Upper lobe of left lung (tissue), 6 donors: ENCODE measurements at regions not wholly inside any gene's neighbourhood (a gene's known extent, or its start where the extent isn't known, plus 50 kb on each side); places are given as distances from the start of the nearest gene placed in this dataset.

Source experiments
- ATAC-seq, 2 donors: fragments of 200-7000 bp; cut with Tn5 transposase; one replicate each; pipeline ENCODE4 v1.9.1; 2022; ENCODE audit warnings: mild to moderate bottlenecking in 2 of 2, moderate library complexity in 2 of 2; ENCODE audit not compliant: low FRiP score in 2 of 2
- DNase-seq, 2 donors: peaks; one replicate each; pipeline ENCODE4 v3.0.0-alpha.2; 2019 to 2020
- H3K27ac ChIP-seq, 4 donors: fragments of 200-600 bp; sonication (generic); one replicate each; pipeline ENCODE4 v1.5.1; 2016 to 2019
- H3K27me3 ChIP-seq, 4 donors: fragments of 200-600 bp; sonication (generic); one replicate each; pipeline ENCODE4 v1.5.1; 2017 to 2019
- H3K36me3 ChIP-seq, 4 donors: fragments of 200-600 bp; sonication (generic); one replicate each; pipeline ENCODE4 v1.5.1; 2016 to 2019
- H3K4me1 ChIP-seq, 4 donors: fragments of 200-600 bp; sonication (generic); one replicate each; pipeline ENCODE4 v1.5.1; 2018 to 2019
- H3K4me3 ChIP-seq, 4 donors: fragments of 200-600 bp; sonication (generic); one replicate each; pipeline ENCODE4 v1.5.1; 2017 to 2019; ENCODE audit warnings: mild to moderate bottlenecking in 2 of 4, moderate library complexity in 1 of 4
- H3K9me3 ChIP-seq, 4 donors: fragments of 200-600 bp; sonication (generic); one replicate each; pipeline ENCODE4 v1.5.1; 2018 to 2019
- CTCF ChIP-seq, 6 experiments: fragments of 450-650 bp in 4 of 6; fragments of 200-600 bp in 2 of 6; sonication (generic) in 2 of 6; IDR thresholded peaks; one replicate each; pipeline ENCODE4 v1.5.1; 2016 to 2019; ENCODE audit warnings: antibody characterized with exemption in 6 of 6
- EP300 ChIP-seq, 4 donors: sonication (generic); formaldehyde crosslinking; IDR thresholded peaks; one replicate each; pipeline ENCODE4 v1.5.1; 2017; ENCODE audit warnings: antibody characterized with exemption in 4 of 4, control low read depth in 2 of 4
- POLR2A ChIP-seq, 4 donors: fragments of 450-650 bp; IDR thresholded peaks; one replicate each; pipeline ENCODE4 v1.5.1; 2016 to 2017; ENCODE audit warnings: antibody characterized with exemption in 4 of 4, mild to moderate bottlenecking in 2 of 4
- POLR2AphosphoS5 ChIP-seq, 2 donors: sonication (generic); formaldehyde crosslinking; IDR thresholded peaks; one replicate each; pipeline ENCODE4 v1.5.1; 2017; ENCODE audit warnings: antibody characterized with exemption in 2 of 2
- WGBS, 2 donors: methylation state at CpG; one replicate each; pipeline ENCODE4 v1.1.5; 2017 to 2018; 5-methylcytosine and 5-hydroxymethylcytosine counted together
- donor health status: DM: no; HTN: no; CAD: no; lungs with moderate emphysema.
- donor health status: DM: no; HTN: yes; CAD: no; lungs with severe emphysema.

GRCh38 chrX:115939070-115939469, 231.5 kb upstream of the AGTR2 start:
- no peaks in the 10 kb centered on the region for H3K36me3 ChIP-seq
- peaks cover 0 to 12% (median 3%) of the 10 kb centered on the region in 4 donors for H3K9me3 ChIP-seq
- no peak for ATAC-seq
- no peak overlapping the region for H3K27ac ChIP-seq
- H3K27me3 ChIP-seq, result no peaks in the 10 kb centered on the region
- 37 to 52% methylated on average over 2 of the region's 2 CpGs for WGBS, 2 donors
- peaks cover 0 to 5% (median 2%) of the 10 kb centered on the region in 4 donors for H3K4me1 ChIP-seq
- no peak for DNase-seq
- H3K4me3 ChIP-seq, result no peak overlapping the region
- TF ChIP-seq POLR2A (IDR thresholded peaks at IDR 0.05) (no peak), CTCF (IDR thresholded peaks at IDR 0.05) (no peak), EP300 (IDR thresholded peaks at IDR 0.05) (no peak), POLR2AphosphoS5 (IDR thresholded peaks at IDR 0.05) (no peak)

GRCh38 chrX:115939636-115940160, 230.8 kb upstream of the AGTR2 start:
- Histone ChIP-seq H3K9me3 (peaks cover 0 to 11% (median 3%) of the 10 kb centered on the region in 4 donors), H3K4me1 (peaks cover 0 to 5% (median 2%) of the 10 kb centered on the region in 4 donors), H3K27me3 (no peaks in the 10 kb centered on the region), H3K36me3 (no peaks in the 10 kb centered on the region), H3K4me3 (no peak overlapping the region), H3K27ac (no peak overlapping the region)
- DNase-seq, result no peak
- WGBS, 2 donors, result 81 to 94% methylated on average over 2 of the region's 2 CpGs
- ATAC-seq, result no peak
- TF ChIP-seq CTCF (IDR thresholded peaks at IDR 0.05), result no peak
- no peak for TF ChIP-seq POLR2A (IDR thresholded peaks at IDR 0.05)
- TF ChIP-seq POLR2AphosphoS5 (IDR thresholded peaks at IDR 0.05), result no peak
- TF ChIP-seq EP300 (IDR thresholded peaks at IDR 0.05), result no peak

GRCh38 chrX:115940348-115940747, 230.2 kb upstream of the AGTR2 start:
- ATAC-seq, result no peak
- Histone ChIP-seq H3K36me3 (no peaks in the 10 kb centered on the region), H3K27ac (no peak overlapping the region), H3K27me3 (no peaks in the 10 kb centered on the region), H3K4me1 (peaks cover 0 to 5% (median 2%) of the 10 kb centered on the region in 4 donors), H3K4me3 (no peak overlapping the region), H3K9me3 (peaks cover 0 to 7% (median 0%) of the 10 kb centered on the region in 4 donors)
- WGBS, 2 donors, result 91 to 94% methylated on average over 2 of the region's 2 CpGs
- DNase-seq, result no peak
- TF ChIP-seq CTCF (IDR thresholded peaks at IDR 0.05), result no peak
- no peak for TF ChIP-seq EP300 (IDR thresholded peaks at IDR 0.05)
- TF ChIP-seq POLR2AphosphoS5 (IDR thresholded peaks at IDR 0.05), result no peak
- TF ChIP-seq POLR2A (IDR thresholded peaks at IDR 0.05), result no peak

- Histone ChIP-seq H3K27ac (peak overlapping the region in 1 of 4 donors; percentile 23), H3K27me3 (no peaks in the 10 kb centered on the region), H3K36me3 (no peaks in the 10 kb centered on the region), H3K4me1 (peaks cover 0 to 5% (median 2%) of the 10 kb centered on the region in 4 donors), H3K9me3 (peaks cover 0 to 7% (median 0%) of the 10 kb centered on the region in 4 donors), H3K4me3 (no peak overlapping the region)
- WGBS, 2 donors, result 64% methylated on average over 7 of the region's 7 CpGs; no CpG with 5 or more reads in 1 of the 2 donors
- no peak for TF ChIP-seq EP300 (IDR thresholded peaks at IDR 0.05)
- no peak for TF ChIP-seq POLR2A (IDR thresholded peaks at IDR 0.05)
- TF ChIP-seq POLR2AphosphoS5 (IDR thresholded peaks at IDR 0.05), result peak in 1 of 2 donors; percentile 51
- peak in 3 of 6 experiments; percentile 24 to 58 (median 50) for TF ChIP-seq CTCF (IDR thresholded peaks at IDR 0.05)
- ATAC-seq (peak in 1 of 2 donors; percentile 90), DNase-seq (peak in 1 of 2 donors; percentile 69)
Observed at GRCh38 chrX:115940888-115941332, 229.6 kb upstream of the AGTR2 start.

- TF ChIP-seq CTCF (IDR thresholded peaks at IDR 0.05) (no peak), POLR2A (IDR thresholded peaks at IDR 0.05) (no peak), POLR2AphosphoS5 (IDR thresholded peaks at IDR 0.05) (no peak), EP300 (IDR thresholded peaks at IDR 0.05) (no peak)
- Histone ChIP-seq H3K9me3 (peaks cover 0 to 7% (median 0%) of the 10 kb centered on the region in 4 donors), H3K27me3 (no peaks in the 10 kb centered on the region), H3K36me3 (no peaks in the 10 kb centered on the region), H3K4me1 (peaks cover 0 to 5% (median 2%) of the 10 kb centered on the region in 4 donors), H3K27ac (no peak overlapping the region), H3K4me3 (no peak overlapping the region)
- ATAC-seq, result no peak
- DNase-seq, result no peak
- WGBS, 2 donors, result 67% methylated on average over 3 of the region's 3 CpGs; no CpG with 5 or more reads in 1 of the 2 donors
Observed at GRCh38 chrX:115941388-115941787, 229.2 kb upstream of the AGTR2 start.
